Activated CD4-positive, CD25-positive, alpha-beta regulatory T cell treated with anti-CD3 and anti-CD28 coated beads, Interleukin-2, amount 50 U/mL, for 72 hours (primary cell): ENCODE measurements at regions not wholly inside any gene's neighbourhood (a gene's known extent, or its start where the extent isn't known, plus 50 kb on each side); places are given as distances from the start of the nearest gene placed in this dataset.
"Not testable (repeated sequence)": the region's sequence is repeated elsewhere in the genome, so short reads cannot be mapped to it uniquely, and the experiment has no call there.

Experiments
- DNase-seq: peaks from one replicate; pipeline ENCODE4 v3.0.0; 2021

DNA sequence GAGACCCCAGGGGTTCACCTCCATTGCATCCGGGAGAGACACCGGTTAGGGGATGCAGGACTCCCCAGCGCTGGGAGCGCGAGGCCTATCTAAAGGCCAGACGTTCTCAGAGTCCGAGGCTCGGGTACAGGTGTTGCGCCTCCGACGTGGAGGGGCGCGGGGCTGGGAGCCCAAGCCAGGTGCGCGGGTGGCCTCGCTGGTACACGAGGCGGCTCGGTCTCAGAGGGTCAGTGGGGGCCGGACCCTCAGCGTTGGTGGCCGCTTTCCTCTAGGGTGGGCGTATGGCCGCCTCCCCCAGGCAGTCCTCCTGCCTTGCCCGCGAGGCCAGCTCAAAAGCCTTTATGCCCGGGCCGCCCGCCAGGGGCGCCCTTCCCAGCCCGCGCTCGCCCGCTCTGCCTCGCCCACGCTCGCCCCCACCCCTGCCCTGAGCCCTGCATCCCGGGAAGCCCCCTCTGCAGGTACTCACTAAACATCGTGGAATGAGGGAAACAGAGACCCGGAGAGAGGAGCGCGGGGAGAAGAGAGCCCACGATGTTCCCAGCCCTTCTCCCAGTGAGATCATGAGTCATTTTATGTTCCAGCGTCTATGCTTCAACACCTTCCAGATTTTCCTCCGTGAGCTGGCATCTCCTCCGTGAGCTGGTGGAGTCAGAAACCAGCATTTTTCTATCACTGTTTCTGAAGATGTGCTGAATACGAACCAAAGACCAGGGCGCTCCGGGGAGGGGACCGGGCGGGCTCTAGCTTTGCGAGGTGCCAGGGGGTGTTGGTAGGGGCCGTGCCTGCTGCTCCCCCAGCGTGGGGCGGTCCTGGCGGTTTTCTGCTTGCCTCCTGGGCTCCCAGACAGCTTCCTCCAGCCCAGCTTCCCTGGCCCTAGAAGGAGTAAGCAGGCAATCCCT lies 73.8 kb downstream of the DIO3 start:
- DNase-seq, result no peak

DNA sequence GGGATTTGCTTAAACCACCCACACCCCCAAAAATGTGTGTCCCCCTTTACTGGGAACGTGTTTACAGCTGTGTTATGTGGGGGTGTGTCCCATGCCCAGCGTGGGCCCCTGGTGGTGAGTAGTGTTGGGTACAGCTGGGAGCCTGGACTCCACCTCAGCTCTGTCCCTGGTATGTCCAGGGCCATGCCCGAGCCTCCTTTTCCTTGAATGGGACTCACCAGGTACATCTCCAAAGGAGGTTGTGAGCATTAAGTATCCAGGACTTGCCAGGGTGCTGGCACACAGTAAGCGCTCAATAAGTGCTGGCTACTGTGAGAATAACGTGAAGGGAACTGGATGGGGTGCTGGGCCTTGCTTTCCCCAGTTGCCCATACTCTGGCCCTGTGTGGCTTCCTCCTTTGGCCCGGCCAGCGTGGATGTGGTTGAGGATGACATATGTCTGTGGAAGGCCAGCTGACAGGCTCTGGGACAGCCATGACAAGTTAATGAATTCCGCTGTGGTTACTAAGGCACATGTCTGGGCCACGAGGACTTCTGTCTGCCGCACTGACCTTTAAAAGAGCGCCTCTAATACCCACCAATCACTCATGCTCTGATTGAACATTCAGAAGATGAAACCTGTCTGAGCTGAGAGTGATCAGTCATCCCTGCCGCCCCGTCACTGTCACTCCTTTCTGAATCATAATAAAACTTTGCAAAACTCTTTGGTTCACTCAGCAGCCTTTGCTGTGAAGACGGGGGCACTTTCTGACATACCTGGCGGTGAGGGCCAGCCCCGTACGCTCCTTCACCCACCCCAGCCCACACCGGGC lies 74.7 kb downstream of the DIO3 start:
- DNase-seq, result peak; percentile 52

DNA sequence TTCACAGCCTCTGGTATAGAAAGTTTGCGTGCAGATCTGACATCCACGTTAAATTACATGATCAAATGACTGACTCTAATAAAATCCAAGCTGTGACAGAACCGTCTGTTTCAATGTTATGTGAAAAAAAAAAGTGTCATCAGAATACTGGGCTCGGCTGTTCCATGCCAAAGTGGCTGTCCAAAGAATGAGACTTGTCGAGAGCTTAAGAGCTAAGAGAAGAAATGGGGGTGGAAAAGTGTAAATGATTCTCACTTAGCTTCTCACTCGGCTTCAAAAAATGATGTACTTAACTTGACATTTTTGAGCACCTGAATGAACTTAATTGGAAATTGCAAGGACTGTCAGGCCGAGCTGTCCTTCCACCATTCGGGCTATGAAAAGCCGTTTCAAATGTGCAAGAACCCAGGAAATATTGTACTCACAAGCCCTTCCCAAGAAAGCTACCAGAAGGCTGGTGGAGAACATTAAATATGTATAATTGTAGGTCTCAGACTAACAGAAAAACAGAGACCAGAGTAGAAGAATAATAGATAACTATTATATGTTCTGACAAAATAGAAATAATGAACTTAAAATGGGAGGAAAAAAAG lies 78.0 kb downstream of the DIO3 start:
- no peak for DNase-seq

DNA sequence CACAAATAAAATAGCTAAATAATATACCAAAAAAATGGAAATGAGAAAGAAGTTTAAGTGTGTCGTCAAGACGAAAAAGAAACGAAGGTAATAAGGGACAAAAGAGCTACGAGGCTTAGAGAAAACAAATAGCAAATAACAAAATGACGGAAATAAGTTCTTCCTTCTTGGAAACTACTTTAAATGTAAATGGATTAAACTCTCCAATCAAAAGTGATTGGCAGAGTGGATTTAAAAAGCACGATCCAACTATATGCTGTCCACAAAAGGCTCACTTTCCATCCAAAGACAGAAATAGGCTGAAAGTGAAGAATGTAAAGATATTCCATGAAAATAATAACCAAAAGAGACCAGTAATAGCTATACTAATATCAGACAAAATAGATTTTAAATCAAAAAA lies 82.4 kb downstream of the DIO3 start:
- DNase-seq, result no peak

DNA sequence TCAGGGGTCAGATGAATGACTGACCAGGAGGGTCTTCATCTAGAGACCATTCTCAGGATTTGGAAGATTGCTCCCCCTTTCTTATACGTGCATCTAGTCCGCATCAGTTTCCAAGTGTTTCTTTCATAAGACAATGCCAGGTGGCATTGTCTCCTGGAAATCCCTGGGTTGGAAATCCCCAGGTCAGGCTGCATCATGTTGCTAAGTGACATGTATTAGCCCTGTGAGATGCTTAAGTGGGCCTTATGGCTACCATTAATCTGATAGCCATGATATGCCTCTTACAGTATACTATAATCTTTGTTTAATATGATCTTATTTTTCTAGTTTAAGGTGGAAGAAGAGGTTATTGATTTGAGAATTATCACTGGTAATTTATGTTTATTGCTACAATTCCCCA lies 92.8 kb downstream of the DIO3 start:
- DNase-seq, result no peak

DNA sequence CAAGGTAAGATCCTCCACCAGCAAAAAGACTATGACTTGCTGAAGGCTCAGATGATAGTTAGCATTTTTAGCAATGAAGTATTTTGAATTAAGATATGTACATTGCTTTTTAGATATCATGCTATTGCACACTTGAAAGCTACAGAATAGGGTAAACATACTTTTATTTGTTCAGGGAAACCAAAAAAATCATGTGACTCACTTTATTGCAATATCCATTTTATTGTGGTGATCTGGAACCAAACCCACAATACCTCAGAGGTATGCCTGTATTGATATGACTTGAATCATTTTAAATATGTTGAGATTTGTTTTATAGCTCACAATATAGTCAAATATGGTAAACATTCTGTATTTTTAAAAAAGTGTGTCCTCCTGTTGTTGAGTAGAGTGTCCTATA lies 96.1 kb downstream of the DIO3 start:
- DNase-seq, result no peak

DNA sequence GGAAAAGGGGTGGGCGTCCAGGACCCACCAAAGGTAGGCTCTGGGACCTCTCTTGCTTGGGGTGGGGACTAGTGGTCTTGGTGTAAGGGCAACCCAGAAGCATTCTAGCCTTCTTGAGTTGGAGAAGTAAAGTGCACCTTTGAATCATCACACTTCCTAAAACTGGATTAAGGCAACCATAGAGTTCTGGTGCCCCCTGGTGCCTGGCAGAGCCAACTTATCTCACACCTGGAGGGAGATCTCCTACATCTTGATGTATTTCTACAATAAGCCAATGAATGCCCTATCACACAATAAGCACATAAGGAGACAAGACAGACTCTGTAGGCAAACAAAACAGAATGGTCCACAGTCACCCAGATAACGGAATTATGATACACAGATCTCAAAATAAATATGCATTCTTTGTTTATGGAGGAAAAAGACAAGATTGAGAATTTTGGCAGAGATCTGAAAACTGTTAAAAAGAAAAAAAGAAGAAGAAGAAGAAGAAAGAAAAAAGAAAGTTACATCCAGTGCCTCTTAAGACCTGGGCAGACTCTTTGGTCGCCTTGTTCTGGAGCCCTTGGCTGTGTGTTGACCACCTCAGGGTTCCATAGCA lies 95.9 kb upstream of the PPP2R5C start:
- no peak for DNase-seq

GRCh38 chr14:101666264-101666663 lies 95.2 kb upstream of the PPP2R5C start:
- DNase-seq, result no peak

GRCh38 chr14:101669629-101670028 lies 91.9 kb upstream of the PPP2R5C start:
- no peak for DNase-seq

GRCh38 chr14:101673873-101674272 lies 87.6 kb upstream of the PPP2R5C start:
- no peak for DNase-seq

DNA sequence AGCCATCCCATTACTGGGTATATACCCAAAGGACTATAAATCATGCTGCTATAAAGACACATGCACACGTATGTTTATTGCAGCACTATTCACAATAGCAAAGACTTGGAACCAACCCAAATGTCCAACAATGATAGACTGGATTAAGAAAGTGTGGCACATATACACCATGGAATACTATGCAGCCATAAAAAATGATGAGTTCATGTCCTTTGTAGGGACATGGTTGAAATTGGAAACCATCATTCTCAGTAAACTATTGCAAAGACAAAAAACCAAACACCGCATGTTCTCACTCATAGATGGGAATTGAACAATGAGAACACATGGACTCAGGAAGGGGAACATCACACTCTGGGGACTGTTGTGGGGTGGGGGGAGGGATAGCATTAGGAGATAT lies 85.7 kb upstream of the PPP2R5C start:
- DNase-seq, result not testable (repeated sequence)

DNA sequence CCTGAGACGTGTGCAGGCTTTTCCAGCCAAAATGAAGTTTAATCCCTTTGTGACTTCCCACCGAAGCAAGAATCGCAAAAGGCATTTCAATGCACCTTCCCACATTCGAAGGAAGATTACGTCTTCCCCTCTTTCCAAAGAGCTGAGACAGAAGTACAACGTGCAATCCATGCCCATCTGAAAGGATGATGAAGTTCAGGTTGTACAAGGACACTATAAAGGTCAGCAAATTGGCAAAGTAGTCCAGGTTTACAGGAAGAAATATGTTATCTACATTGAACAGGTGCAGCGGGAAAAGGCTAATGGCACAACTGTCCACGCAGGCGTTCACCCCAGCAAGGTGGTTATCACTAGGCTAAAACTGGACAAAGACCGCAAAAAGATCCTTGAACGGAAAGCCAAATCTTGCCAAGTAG lies 83.6 kb upstream of the PPP2R5C start:
- DNase-seq, result not testable (repeated sequence)

DNA sequence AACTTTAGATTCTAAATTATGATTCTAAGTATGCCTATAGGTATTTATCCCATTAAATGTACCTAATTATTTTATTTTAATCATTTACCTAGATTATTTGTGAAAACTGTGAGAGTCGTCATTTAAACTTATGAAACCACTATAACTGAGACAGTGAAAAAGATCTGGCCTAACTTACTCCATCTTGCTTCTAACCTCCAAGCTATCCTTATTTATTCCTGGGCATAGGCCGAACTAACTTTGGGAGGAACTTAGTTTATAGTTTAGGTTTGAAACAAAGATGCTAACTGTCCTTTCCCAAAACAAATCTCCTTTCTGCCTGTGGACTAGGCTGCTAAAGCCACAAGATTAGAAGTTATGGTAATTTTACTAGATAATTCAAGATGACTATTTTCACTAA lies 79.7 kb upstream of the PPP2R5C start:
- DNase-seq, result no peak

GRCh38 chr14:101683365-101683764 lies 78.1 kb upstream of the PPP2R5C start:
- DNase-seq, result no peak

DNA sequence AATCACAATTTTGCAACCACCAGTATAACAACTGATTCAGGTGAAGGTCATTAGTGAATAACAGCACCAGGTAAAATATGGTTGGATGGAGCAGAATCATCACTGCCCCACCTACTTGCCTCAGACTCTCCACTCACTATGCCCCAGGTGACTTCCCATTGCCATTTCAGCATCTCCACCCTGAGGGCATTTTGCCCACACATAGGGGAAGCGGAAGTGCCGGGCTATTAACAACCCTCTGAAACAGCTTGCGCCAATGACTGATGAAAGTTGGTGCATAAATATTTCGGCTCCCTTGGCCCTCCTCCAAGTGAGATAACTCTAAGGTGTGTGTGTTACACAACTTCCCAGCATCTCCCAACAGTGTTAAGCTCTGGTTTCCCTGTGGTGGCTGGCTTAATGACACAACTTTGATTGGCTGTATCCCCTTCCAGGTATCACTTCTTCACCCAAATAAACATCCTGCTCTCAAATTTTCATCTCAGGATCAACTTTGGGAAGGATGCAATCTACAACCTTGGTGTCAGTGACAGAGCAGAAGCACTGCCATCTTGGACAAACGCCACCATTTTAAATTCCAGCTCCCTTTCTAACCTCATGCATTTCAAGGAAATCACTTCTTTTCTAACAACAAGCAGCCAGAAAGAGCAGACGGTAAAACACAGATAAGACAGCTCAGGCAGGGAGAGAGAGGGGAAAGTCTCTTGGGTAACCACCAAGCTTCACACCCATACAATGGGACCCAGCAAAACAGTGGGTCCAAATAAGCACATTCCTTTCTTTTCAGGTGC lies 73.6 kb upstream of the PPP2R5C start:
- no peak for DNase-seq

DNA sequence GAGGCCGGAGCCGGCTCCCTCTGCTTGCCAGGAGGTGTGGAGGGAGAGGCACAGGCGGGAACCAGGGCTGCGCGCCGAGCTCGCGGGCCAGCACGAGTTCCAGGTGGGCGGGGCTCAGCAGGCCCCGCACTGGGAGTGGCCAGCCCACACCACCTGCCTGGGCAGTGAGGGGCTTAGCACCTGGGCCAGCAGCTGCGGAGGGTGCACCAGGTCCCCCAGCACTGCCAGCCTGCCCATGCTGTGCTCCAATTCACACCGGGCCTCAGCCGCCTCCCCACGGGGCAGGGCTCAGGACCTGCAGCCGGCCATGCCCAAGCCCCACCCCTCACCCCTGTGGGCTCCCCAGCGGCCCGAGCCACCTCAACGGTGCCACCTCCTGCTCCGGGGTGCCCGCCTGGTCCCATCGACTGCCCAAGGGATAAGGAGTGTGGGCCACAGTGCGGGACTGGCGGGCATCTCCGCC lies 72.4 kb upstream of the PPP2R5C start:
- DNase-seq, result no peak

DNA sequence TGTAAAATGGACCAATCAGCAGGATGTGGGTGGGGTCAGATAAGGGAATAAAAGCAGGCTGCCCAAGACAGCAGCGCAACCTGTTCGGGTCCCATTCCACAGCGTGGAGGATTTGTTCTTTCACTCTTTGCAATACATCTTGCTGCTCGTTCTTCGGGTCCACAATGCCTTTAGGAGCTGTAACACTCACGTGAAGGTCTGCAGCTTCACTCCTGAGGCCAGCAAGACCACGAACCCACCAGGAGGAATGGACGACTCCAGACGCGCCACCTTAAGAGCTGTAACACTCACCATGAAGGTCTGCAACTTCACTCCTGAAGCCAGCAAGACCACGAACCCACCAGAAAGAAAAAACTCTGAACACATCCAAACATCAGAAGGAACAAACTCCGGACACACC lies 71.5 kb upstream of the PPP2R5C start:
- not testable (repeated sequence) for DNase-seq

DNA sequence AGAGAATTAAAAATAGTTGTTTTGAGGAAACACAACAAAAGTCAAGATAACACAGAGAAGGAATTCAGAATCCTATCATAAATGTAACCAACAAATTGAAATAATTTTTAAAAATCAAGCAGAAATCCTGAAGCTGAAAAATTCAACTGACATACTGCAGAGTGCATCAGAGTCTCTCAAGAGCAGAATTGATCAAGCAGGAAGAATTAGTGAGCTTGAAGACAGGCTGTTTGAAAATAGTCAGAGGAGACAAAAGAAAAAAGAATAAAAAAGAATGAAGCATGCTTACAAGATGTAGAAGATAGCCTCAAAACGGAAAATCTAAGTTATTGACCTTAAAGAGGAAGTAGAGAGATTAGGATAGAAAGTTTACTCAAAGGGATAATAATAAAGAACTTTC lies 65.8 kb upstream of the PPP2R5C start:
- no peak for DNase-seq

- DNase-seq, result no peak
These were observed 57.4 kb upstream of the PPP2R5C start for GRCh38 chr14:101704140-101704539.

DNA sequence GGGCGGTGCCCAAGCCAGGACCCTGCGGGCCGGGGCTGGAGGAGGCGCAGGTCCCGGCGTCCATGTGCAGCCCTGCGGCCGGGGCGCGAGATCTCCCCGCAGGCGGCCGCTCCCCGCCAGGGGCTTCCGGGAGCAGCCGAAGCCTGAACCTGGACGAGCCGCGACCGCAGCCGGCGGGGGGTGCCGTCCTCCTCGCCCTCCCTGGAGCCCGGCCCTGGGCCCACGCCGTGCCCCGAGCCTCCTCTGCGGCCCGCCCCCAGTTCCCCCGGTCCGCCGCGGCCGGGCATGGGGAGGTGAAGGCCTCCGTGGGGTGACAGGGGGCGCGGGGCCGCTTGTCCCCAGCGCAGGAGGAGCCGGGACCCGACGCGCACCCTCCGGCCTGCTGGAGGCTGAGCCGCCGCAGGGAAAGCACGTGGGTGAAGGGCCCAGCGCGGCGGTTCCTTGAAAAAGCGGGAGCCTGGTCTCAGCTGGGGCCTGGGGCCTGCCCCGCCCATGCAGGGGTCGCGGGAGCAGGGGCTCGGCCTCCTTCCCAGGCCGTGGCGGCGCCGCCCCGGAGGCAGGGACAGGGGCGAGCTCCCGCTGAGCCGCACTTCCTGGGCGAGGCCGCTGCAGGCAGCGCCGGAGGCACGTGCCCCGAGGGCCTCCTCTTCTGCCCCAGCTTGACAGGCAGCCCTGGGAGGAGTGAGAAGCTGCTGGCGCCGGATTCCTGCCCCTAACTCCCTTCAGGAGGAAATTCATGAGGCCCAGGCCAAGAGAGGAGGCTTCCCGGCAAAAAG lies 55.6 kb upstream of the PPP2R5C start:
- peak; percentile 67 for DNase-seq

- DNase-seq, result no peak
These were observed 54.9 kb upstream of the PPP2R5C start for GRCh38 chr14:101706509-101707067.
